ENCODE measurements at regions not wholly inside any gene's neighbourhood (a gene's known extent, or its start where the extent isn't known, plus 50 kb on each side); places are given as distances from the start of the nearest gene placed in this dataset.

GRCh38 chr13:21319869-21320641 lies 139.0 kb downstream of the ZDHHC20 start:
- no peak for DNase-seq

GRCh38 chr13:21320642-21321034 lies 138.5 kb downstream of the ZDHHC20 start:
- DNase-seq: no peak

- no peak for DNase-seq
These were observed 137.8 kb downstream of the ZDHHC20 start for GRCh38 chr13:21321269-21321668.

GRCh38 chr13:21322327-21322965 lies 136.7 kb downstream of the ZDHHC20 start:
- no peak for DNase-seq

All from NCI-H1105 treated with DMSO at 0.1 percent for 48 hours (cell line).